Peyer's patch (tissue), 4 donors: ENCODE measurements at regions not wholly inside any gene's neighbourhood (a gene's known extent, or its start where the extent isn't known, plus 50 kb on each side); places are given as distances from the start of the nearest gene placed in this dataset.

Source experiments
- CTCF ChIP-seq, 6 experiments: fragments of 450-650 bp in 4 of 6; fragments of 200-600 bp in 2 of 6; sonication (generic) in 1 of 6; IDR thresholded peaks; one replicate each; pipeline ENCODE4 v1.5.1; 2017 to 2019; ENCODE audit warnings: antibody characterized with exemption in 6 of 6, mild to moderate bottlenecking in 3 of 6, moderate library complexity in 1 of 6
- POLR2A ChIP-seq, 2 donors: fragments of 450-650 bp; IDR thresholded peaks; one replicate each; pipeline ENCODE4 v1.5.1; 2017; ENCODE audit warnings: antibody characterized with exemption in 2 of 2, mild to moderate bottlenecking in 2 of 2, moderate library complexity in 2 of 2

DNA sequence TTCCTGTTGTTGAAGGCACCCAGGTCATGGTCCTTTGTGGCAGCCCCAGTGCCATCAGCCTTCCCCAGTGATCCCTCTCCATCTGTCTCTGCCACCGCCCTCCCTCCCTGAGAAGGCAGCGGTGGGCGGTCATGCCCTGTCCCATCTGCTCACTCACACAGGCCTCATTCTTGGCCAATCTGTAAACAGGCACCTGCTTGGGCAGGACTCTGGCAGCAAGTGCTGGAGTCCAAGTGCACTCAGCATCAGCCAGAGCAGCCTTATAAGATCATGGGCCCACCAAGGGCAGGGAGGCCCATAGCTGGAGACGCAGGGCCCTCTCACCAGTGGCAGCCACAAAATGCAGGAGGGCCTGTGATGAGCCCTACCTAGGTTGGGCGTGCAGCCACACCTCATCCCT lies 140.9 kb downstream of the TWIST2 start:
- no peak for TF ChIP-seq CTCF (IDR thresholded peaks at IDR 0.05)
- no peak for TF ChIP-seq POLR2A (IDR thresholded peaks at IDR 0.05)
